ENCODE measurements at regions not wholly inside any gene's neighbourhood (a gene's known extent, or its start where the extent isn't known, plus 50 kb on each side); places are given as distances from the start of the nearest gene placed in this dataset.
"Not testable (repeated sequence)": the region's sequence is repeated elsewhere in the genome, so short reads cannot be mapped to it uniquely, and the experiment has no call there.

DNA sequence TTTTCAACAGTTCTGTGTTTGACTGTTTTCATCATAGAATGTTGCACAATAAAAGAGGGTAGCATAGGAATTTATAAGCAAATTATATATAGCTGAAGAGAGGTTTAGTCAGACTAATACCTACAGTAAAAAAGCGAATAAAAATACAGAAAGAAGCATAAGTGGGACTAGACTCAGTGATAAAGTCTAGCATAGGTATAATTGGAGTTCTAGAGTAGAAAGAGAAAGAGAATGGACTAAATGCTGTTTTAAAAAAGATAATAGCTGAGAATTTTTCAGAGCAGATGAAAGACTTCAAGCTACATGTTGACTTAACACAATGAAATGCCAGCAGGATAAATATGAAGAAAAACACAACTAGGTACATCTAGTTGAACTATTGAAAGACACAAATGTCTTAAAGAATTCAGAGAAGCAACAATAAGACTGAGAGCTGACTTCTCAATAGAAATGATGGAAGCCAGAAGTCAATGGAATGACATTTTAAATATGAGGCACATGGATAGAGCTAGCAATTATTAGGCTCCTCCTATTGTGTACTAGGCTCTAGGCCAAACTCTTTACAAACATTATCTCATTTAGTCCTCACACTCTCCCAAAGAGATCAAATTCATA is 573.9 kb downstream of the ZNF608 start:
- H3K36me3 ChIP-seq (ENCODE audit: control insufficient read depth in 2 of 2, extremely low read depth in 1 of 2, insufficient read depth in 2 of 2, low read length in 2 of 2) = no peaks in the 10 kb centered on the region
- H3K9me1 ChIP-seq (replicated peaks; ENCODE audit: control insufficient read depth, extremely low read depth, insufficient read depth, low read length) = no peaks in the 10 kb centered on the region
- no peaks in the 10 kb centered on the region for H3K4me1 ChIP-seq (ENCODE audit: control insufficient read depth, extremely low read depth, insufficient read depth, low read length)
- ChIA-PET CTCF (interaction anchor here (0.9 to 1.2 kb wide), 2 partner anchors 9 to 26 kb away, joined by 3 read pairs; no protein-coding TSS in a partner anchor), POLR2A (no interaction called here)
- intact Hi-C loops (cut with micrococcal nuclease) = no loop called here
- dilution Hi-C loops (cut with MboI; ENCODE audit: extremely low pct_ligation_motif_present, low sequenced_read_pairs) = no loop called here
- BruUV-seq (replicated peaks) = no TSS peak
- H3K4me2 ChIP-seq (ENCODE audit: insufficient read depth, low read length) = no peak overlapping the region
- no peaks in the 10 kb centered on the region for H3K9me3 ChIP-seq (replicated peaks; ENCODE audit: control insufficient read depth, insufficient read depth, low read length)
- no peaks in the 10 kb centered on the region for H4K20me1 ChIP-seq (replicated peaks; ENCODE audit: control insufficient read depth, extremely low read depth, insufficient read depth, low read length)
- no peak for FAIRE-seq
- no peak for DNase-seq (ENCODE audit: low read depth, low spot score)
- no peak overlapping the region for H3K27ac ChIP-seq (ENCODE audit: insufficient read depth, low read depth, low read length)
- TF ChIP-seq FOS (IDR thresholded peaks at IDR 0.05; ENCODE audit: borderline replicate concordance, insufficient read depth, low read length) (no peak), JUN (IDR thresholded peaks at IDR 0.05; ENCODE audit: borderline replicate concordance, insufficient read depth, insufficient read length, low read depth) (no peak), EZH2 (IDR thresholded peaks at IDR 0.05; ENCODE audit: borderline replicate concordance, low read depth, low read length, severe bottlenecking) (no peak), MYC (IDR thresholded peaks at IDR 0.05; ENCODE audit: low read depth, low read length) (no peak), POLR2A (IDR thresholded peaks at IDR 0.05; ENCODE audit: low read depth, low read length) (no peak), POLR2AphosphoS5 (IDR thresholded peaks at IDR 0.05; ENCODE audit: insufficient read depth, low read depth, low read length) (no peak), GATA2 (IDR thresholded peaks at IDR 0.05; ENCODE audit: insufficient read depth, insufficient read length, low read depth, low read length) (no peak)
- TF ChIP-seq, protein P1, sequence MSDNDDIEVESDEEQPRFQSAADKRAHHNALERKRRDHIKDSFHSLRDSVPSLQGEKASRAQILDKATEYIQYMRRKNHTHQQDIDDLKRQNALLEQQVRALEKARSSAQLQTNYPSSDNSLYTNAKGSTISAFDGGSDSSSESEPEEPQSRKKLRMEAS (IDR thresholded peaks at IDR 0.05; ENCODE audit: insufficient read depth, insufficient read length) = no peak
- TF ChIP-seq, protein P2, sequence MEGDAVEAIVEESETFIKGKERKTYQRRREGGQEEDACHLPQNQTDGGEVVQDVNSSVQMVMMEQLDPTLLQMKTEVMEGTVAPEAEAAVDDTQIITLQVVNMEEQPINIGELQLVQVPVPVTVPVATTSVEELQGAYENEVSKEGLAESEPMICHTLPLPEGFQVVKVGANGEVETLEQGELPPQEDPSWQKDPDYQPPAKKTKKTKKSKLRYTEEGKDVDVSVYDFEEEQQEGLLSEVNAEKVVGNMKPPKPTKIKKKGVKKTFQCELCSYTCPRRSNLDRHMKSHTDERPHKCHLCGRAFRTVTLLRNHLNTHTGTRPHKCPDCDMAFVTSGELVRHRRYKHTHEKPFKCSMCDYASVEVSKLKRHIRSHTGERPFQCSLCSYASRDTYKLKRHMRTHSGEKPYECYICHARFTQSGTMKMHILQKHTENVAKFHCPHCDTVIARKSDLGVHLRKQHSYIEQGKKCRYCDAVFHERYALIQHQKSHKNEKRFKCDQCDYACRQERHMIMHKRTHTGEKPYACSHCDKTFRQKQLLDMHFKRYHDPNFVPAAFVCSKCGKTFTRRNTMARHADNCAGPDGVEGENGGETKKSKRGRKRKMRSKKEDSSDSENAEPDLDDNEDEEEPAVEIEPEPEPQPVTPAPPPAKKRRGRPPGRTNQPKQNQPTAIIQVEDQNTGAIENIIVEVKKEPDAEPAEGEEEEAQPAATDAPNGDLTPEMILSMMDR (IDR thresholded peaks at IDR 0.05; ENCODE audit: extremely low read depth in 1 of 2, insufficient read depth in 1 of 2, low read depth in 1 of 2, low read length in 2 of 2) = no peak
- no peak overlapping the region for H2AFZ ChIP-seq (ENCODE audit: low read depth, low read length)
- H3K27me3 ChIP-seq (ENCODE audit: control insufficient read depth in 2 of 2, insufficient read depth in 2 of 2, low read length in 2 of 2) = no peaks in the 10 kb centered on the region
- H3K4me3 ChIP-seq (replicated peaks in 1 of 3; ENCODE audit: insufficient read depth in 1 of 3, low read depth in 1 of 3, low read length in 3 of 3) = no peak overlapping the region
- no peaks in the 10 kb centered on the region for H3K79me2 ChIP-seq (ENCODE audit: control insufficient read depth, insufficient read depth, low read length)
- no peak overlapping the region for H3K9ac ChIP-seq (replicated peaks; ENCODE audit: extremely low read depth, insufficient read depth, low read length)

DNA sequence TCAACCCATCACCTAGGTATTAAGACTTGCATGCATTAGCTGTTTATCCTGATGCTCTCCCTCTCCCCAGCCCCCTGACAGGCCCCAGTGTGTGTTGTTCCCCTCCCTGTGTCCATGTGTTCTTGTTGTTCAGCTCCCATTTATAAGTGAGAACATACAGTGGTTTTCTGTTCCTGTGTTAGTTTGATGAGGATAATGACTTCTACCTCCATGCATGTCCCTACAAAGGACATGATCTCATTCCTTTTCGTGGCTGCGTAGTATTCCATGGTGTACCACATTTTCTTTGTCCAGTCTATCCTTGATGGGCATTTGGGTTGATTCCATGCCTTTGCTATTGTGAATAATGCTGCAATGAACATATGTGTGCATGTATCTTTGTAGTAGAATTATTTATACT is 578.3 kb downstream of the ZNF608 start:
- H3K27me3 ChIP-seq (ENCODE audit: control insufficient read depth in 2 of 2, insufficient read depth in 2 of 2, low read length in 2 of 2); dilution Hi-C loops (cut with MboI; ENCODE audit: extremely low pct_ligation_motif_present, low sequenced_read_pairs); FAIRE-seq; H3K9ac ChIP-seq (replicated peaks; ENCODE audit: extremely low read depth, insufficient read depth, low read length); H3K27ac ChIP-seq (ENCODE audit: insufficient read depth, low read depth, low read length); intact Hi-C loops (cut with micrococcal nuclease); H3K9me3 ChIP-seq (replicated peaks; ENCODE audit: control insufficient read depth, insufficient read depth, low read length); H3K79me2 ChIP-seq (ENCODE audit: control insufficient read depth, insufficient read depth, low read length); H3K9me1 ChIP-seq (replicated peaks; ENCODE audit: control insufficient read depth, extremely low read depth, insufficient read depth, low read length); H3K4me3 ChIP-seq (replicated peaks in 1 of 3; ENCODE audit: insufficient read depth in 1 of 3, low read depth in 1 of 3, low read length in 3 of 3); DNase-seq (ENCODE audit: low read depth, low spot score); BruUV-seq (replicated peaks); H3K4me1 ChIP-seq (ENCODE audit: control insufficient read depth, extremely low read depth, insufficient read depth, low read length); H3K4me2 ChIP-seq (ENCODE audit: insufficient read depth, low read length); H3K36me3 ChIP-seq (ENCODE audit: control insufficient read depth in 2 of 2, extremely low read depth in 1 of 2, insufficient read depth in 2 of 2, low read length in 2 of 2); POLR2A ChIA-PET; H2AFZ ChIP-seq (ENCODE audit: low read depth, low read length); H4K20me1 ChIP-seq (replicated peaks; ENCODE audit: control insufficient read depth, extremely low read depth, insufficient read depth, low read length): not testable (repeated sequence)
- CTCF ChIA-PET = interaction anchor here (2.3 kb wide), 1 partner anchor 11 kb away, joined by 6 read pairs; no protein-coding TSS in a partner anchor

All from endothelial cell of umbilical vein (primary cell).